ENCODE measurements at regions not wholly inside any gene's neighbourhood (a gene's known extent, or its start where the extent isn't known, plus 50 kb on each side); places are given as distances from the start of the nearest gene placed in this dataset.

- no peak for TF ChIP-seq POLR2AphosphoS5 (IDR thresholded peaks at IDR 0.05; ENCODE audit: low read depth, low read length)
- TF ChIP-seq POLR2A (IDR thresholded peaks at IDR 0.05; ENCODE audit: low read depth, low read length) = no peak
Measured at GRCh38 chr2:120546865-120547390, 188.7 kb upstream of the GLI2 start.
